Colonic mucosa (tissue), 4 donors: ENCODE measurements at regions not wholly inside any gene's neighbourhood (a gene's known extent, or its start where the extent isn't known, plus 50 kb on each side); places are given as distances from the start of the nearest gene placed in this dataset.

Source experiments
- DNase-seq: peaks from one replicate; pipeline ENCODE4 v3.0.0-alpha.2; 2020
- H3K27ac ChIP-seq: fragments of 200-600 bp; one replicate; pipeline ENCODE4 v1.8.0; 2021
- H3K27me3 ChIP-seq: fragments of 200-600 bp; one replicate; pipeline ENCODE4 v1.8.0; 2021
- H3K36me3 ChIP-seq: fragments of 200-600 bp; one replicate; pipeline ENCODE4 v1.8.0; 2021
- H3K4me1 ChIP-seq: fragments of 200-600 bp; one replicate; pipeline ENCODE4 v1.8.0; 2021; ENCODE audit warnings: mild to moderate bottlenecking
- H3K4me3 ChIP-seq: fragments of 200-600 bp; one replicate; pipeline ENCODE4 v1.8.0; 2021
- H3K9ac ChIP-seq, 2 donors: one replicate each; pipeline ENCODE4 v1.7.0; 2013; ENCODE audit warnings: control low read depth in 2 of 2, low read depth in 2 of 2, low read length in 2 of 2
- H3K9me3 ChIP-seq: fragments of 200-600 bp; one replicate; pipeline ENCODE4 v1.8.0; 2021
- intact Hi-C: fragments of 100-400 bp; cut with DNase I; formaldehyde crosslinking; loops from one replicate; pipeline ENCODE4 v1.14.1; 2022
- TF ChIP-seq, protein P1 (sequence below): fragments of 200-600 bp; IDR thresholded peaks from one replicate; pipeline ENCODE4 v1.8.0; 2022; ENCODE audit warnings: antibody characterized with exemption, mild to moderate bottlenecking
- donor health status: healthy.
- donor health status: DM: no; HTN: no; CAD: no.
- donor health status: DM: no; HTN: no; CAD: no.

DNA sequence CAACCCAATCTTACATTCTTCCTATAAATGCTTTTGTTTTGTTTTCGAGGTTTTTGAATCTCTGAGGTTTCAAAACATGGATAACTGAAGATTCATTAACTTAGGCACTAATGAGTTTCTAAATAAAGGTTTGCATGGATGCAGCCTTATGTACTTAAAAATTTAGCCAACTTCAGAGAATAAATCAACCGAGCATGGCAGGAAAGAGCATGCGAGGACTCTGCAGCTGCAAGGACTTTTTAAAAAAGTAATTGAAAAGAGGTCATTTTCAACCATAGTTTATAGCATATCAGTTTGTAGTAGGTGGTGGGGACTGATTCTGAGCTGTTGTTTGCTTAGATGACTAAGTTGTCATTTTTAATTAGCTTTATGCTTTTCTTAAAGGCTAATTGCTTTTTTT is 567.0 kb upstream of the ZEB2 start:
- DNase-seq = no peak
- H3K27me3 ChIP-seq = no peaks in the 10 kb centered on the region
- no peak overlapping the region for H3K9ac ChIP-seq
- TF ChIP-seq, protein P1, sequence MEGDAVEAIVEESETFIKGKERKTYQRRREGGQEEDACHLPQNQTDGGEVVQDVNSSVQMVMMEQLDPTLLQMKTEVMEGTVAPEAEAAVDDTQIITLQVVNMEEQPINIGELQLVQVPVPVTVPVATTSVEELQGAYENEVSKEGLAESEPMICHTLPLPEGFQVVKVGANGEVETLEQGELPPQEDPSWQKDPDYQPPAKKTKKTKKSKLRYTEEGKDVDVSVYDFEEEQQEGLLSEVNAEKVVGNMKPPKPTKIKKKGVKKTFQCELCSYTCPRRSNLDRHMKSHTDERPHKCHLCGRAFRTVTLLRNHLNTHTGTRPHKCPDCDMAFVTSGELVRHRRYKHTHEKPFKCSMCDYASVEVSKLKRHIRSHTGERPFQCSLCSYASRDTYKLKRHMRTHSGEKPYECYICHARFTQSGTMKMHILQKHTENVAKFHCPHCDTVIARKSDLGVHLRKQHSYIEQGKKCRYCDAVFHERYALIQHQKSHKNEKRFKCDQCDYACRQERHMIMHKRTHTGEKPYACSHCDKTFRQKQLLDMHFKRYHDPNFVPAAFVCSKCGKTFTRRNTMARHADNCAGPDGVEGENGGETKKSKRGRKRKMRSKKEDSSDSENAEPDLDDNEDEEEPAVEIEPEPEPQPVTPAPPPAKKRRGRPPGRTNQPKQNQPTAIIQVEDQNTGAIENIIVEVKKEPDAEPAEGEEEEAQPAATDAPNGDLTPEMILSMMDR = no peak
- no peak overlapping the region for H3K27ac ChIP-seq
- intact Hi-C loops = no loop called here
- no peak overlapping the region for H3K4me3 ChIP-seq
- no peaks in the 10 kb centered on the region for H3K4me1 ChIP-seq
- H3K9me3 ChIP-seq = no peaks in the 10 kb centered on the region
- H3K36me3 ChIP-seq = no peaks in the 10 kb centered on the region

- intact Hi-C loops = no loop called here
- Histone ChIP-seq H3K4me3 (no peak overlapping the region), H3K4me1 (no peaks in the 10 kb centered on the region), H3K36me3 (no peaks in the 10 kb centered on the region), H3K9ac (no peak overlapping the region), H3K27ac (no peak overlapping the region), H3K9me3 (no peaks in the 10 kb centered on the region), H3K27me3 (no peaks in the 10 kb centered on the region)
- no peak for DNase-seq
- TF ChIP-seq, protein P1 = no peak
These were observed 565.7 kb upstream of the ZEB2 start for GRCh38 chr2:145085612-145086011.

- Histone ChIP-seq H3K4me3 (no peak overlapping the region), H3K27me3 (no peaks in the 10 kb centered on the region), H3K9me3 (no peaks in the 10 kb centered on the region), H3K27ac (no peak overlapping the region), H3K9ac (no peak overlapping the region), H3K4me1 (no peaks in the 10 kb centered on the region), H3K36me3 (no peaks in the 10 kb centered on the region)
- no peak for DNase-seq
- TF ChIP-seq, protein P1 = no peak
- intact Hi-C loops = no loop called here
These were observed 560.5 kb upstream of the ZEB2 start for GRCh38 chr2:145080426-145080825.

- intact Hi-C loops = no loop called here
- H3K9me3 ChIP-seq = no peaks in the 10 kb centered on the region
- no peaks in the 10 kb centered on the region for H3K27me3 ChIP-seq
- TF ChIP-seq, protein P1 = no peak
- H3K27ac ChIP-seq = no peak overlapping the region
- H3K9ac ChIP-seq = no peak overlapping the region
- DNase-seq = no peak
- H3K36me3 ChIP-seq = no peaks in the 10 kb centered on the region
- H3K4me1 ChIP-seq = no peaks in the 10 kb centered on the region
- no peak overlapping the region for H3K4me3 ChIP-seq
These were observed 559.7 kb upstream of the ZEB2 start for GRCh38 chr2:145079641-145080040.

DNA sequence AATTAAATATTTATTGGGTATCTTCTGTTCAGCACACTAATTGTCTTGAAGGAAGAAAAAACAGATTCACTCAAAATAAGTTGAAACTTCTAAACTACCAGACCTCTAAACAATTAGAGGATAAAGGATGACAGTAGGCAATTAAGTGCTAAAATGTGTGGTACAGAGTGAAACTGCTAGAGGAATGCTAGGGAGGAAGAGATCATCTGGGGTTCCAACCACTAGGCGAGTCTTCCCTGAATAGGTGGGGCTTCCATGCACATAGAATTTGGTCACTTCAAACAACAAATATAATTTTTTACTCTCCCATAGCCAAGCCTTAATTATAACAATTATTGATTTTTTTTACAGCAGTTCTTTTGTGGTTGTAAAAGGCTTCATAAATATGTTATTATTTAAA is 559.0 kb upstream of the ZEB2 start:
- no peaks in the 10 kb centered on the region for H3K36me3 ChIP-seq
- no peak overlapping the region for H3K27ac ChIP-seq
- TF ChIP-seq, protein P1 = no peak
- H3K4me1 ChIP-seq = no peaks in the 10 kb centered on the region
- DNase-seq = no peak
- intact Hi-C loops = no loop called here
- H3K9me3 ChIP-seq = no peaks in the 10 kb centered on the region
- no peak overlapping the region for H3K9ac ChIP-seq
- H3K4me3 ChIP-seq = no peak overlapping the region
- H3K27me3 ChIP-seq = no peaks in the 10 kb centered on the region

DNA sequence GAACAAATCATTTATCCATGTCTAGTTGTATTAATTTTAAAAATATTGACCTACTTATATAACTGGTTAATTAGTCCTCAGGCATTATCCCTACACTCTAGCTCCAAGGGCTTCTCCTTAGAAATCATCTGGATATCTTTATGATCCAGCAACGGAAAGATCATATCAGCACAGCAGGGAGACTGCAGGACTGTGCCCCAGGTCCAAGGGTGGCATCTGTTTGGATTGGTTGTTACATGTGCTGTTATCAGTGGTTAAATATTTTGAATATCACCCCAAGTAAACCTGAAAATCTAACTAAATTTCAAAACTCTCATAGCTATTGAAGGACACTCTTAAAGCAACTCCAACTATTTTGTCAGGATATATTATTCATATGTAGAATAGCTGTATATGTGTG is 556.2 kb upstream of the ZEB2 start:
- no peaks in the 10 kb centered on the region for H3K27me3 ChIP-seq
- no peak for DNase-seq
- no peaks in the 10 kb centered on the region for H3K36me3 ChIP-seq
- H3K27ac ChIP-seq = no peak overlapping the region
- no peaks in the 10 kb centered on the region for H3K4me1 ChIP-seq
- no peaks in the 10 kb centered on the region for H3K9me3 ChIP-seq
- no peak overlapping the region for H3K4me3 ChIP-seq
- TF ChIP-seq, protein P1 = no peak
- intact Hi-C loops = no loop called here
- H3K9ac ChIP-seq = no peak overlapping the region
